ENCODE measurements at regions not wholly inside any gene's neighbourhood (a gene's known extent, or its start where the extent isn't known, plus 50 kb on each side); places are given as distances from the start of the nearest gene placed in this dataset.

DNA sequence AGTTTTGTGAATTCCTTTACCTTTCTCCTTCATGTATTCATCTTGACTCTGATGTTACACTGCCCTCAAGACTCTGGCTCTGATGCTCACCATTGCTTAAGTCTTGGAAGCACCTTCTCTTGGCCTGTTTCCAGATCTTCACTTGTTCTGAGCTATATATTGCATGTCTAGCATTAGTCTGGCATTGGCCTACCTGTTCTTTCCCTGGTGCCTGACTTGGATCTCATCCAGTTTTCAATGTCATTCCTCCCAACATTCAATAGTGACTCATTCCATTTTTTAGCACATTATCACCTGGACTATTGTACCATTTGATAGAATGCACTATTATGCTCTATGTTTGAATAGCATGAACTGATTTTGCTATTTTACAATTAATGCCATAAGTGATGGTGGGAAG lies 127.3 kb upstream of the NYAP2 start (continued):
- TF ChIP-seq GLI4 (tag by site-specific recombination; IDR thresholded peaks at IDR 0.05) (no peak), GLI2 (tag by site-specific recombination; IDR thresholded peaks at IDR 0.05; ENCODE audit: borderline replicate concordance, low read depth) (no peak)

- Histone ChIP-seq H3K4me1 (ENCODE audit: control insufficient read depth, insufficient read depth, low read length) (no peaks in the 10 kb centered on the region), H3K36me3 (ENCODE audit: control insufficient read depth in 2 of 2, insufficient read depth in 1 of 2, low read length in 2 of 2) (no peaks in the 10 kb centered on the region), H3K9me3 (ENCODE audit: control insufficient read depth, insufficient read depth, low read depth, low read length) (no peaks in the 10 kb centered on the region), H3K27ac (ENCODE audit: extremely low read depth, low read depth, low read length) (no peak overlapping the region), H3K4me3 (ENCODE audit: low read depth, low read length) (no peak overlapping the region)
- POLR2A ChIA-PET, result no interaction called here
- CTCF ChIA-PET, result interaction anchor here (0.6 to 0.7 kb wide), 2 partner anchors 38 to 200 kb away, joined by 4 read pairs; no protein-coding TSS in a partner anchor
- TF ChIP-seq ZNF776 (tag by site-specific recombination; IDR thresholded peaks at IDR 0.05; ENCODE audit: borderline replicate concordance) (no peak), ZNF660 (tag by site-specific recombination; IDR thresholded peaks at IDR 0.05) (peak; percentile 62)
Observed at GRCh38 chr2:225270861-225271260, 128.6 kb upstream of the NYAP2 start.

GRCh38 chr2:225270053-225270452 lies 129.5 kb upstream of the NYAP2 start:
- no peaks in the 10 kb centered on the region for H3K4me1 ChIP-seq (ENCODE audit: control insufficient read depth, insufficient read depth, low read length)
- no peak overlapping the region for H3K4me3 ChIP-seq (ENCODE audit: low read depth, low read length)
- H3K27ac ChIP-seq (ENCODE audit: extremely low read depth, low read depth, low read length), result no peak overlapping the region
- no peaks in the 10 kb centered on the region for H3K9me3 ChIP-seq (ENCODE audit: control insufficient read depth, insufficient read depth, low read depth, low read length)
- no peak for TF ChIP-seq ZNF138 (tag by site-specific recombination; IDR thresholded peaks at IDR 0.05; ENCODE audit: borderline replicate concordance)
- TF ChIP-seq ZNF544 (tag by site-specific recombination; IDR thresholded peaks at IDR 0.05), result no peak
- TF ChIP-seq WT1 (tag by site-specific recombination; IDR thresholded peaks at IDR 0.05), result no peak
- no peak for TF ChIP-seq SCRT1 (tag by site-specific recombination; IDR thresholded peaks at IDR 0.05; ENCODE audit: borderline replicate concordance)
- no peak for TF ChIP-seq TRIM28 (IDR thresholded peaks at IDR 0.05; ENCODE audit: borderline replicate concordance, low read length)
- no peak for TF ChIP-seq ZNF23 (tag by site-specific recombination; IDR thresholded peaks at IDR 0.05; ENCODE audit: borderline replicate concordance)
- TF ChIP-seq ZNF701 (tag by site-specific recombination; IDR thresholded peaks at IDR 0.05), result no peak
- no peak for TF ChIP-seq ZNF610 (tag by site-specific recombination; IDR thresholded peaks at IDR 0.05; ENCODE audit: borderline replicate concordance)
- TF ChIP-seq ZBTB44 (tag by site-specific recombination; IDR thresholded peaks at IDR 0.05), result no peak
- TF ChIP-seq ZFP3 (tag by site-specific recombination; IDR thresholded peaks at IDR 0.05; ENCODE audit: low read depth), result no peak
- no peak for TF ChIP-seq ZNF580 (tag by site-specific recombination; IDR thresholded peaks at IDR 0.05)
- no peak for TF ChIP-seq ZNF692 (tag by site-specific recombination; IDR thresholded peaks at IDR 0.05)
- TF ChIP-seq, protein P1, sequence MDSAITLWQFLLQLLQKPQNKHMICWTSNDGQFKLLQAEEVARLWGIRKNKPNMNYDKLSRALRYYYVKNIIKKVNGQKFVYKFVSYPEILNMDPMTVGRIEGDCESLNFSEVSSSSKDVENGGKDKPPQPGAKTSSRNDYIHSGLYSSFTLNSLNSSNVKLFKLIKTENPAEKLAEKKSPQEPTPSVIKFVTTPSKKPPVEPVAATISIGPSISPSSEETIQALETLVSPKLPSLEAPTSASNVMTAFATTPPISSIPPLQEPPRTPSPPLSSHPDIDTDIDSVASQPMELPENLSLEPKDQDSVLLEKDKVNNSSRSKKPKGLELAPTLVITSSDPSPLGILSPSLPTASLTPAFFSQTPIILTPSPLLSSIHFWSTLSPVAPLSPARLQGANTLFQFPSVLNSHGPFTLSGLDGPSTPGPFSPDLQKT (IDR thresholded peaks at IDR 0.05; ENCODE audit: borderline replicate concordance, low read depth, low read length), result no peak
- TF ChIP-seq ZNF645 (tag by site-specific recombination; IDR thresholded peaks at IDR 0.05), result no peak
- TF ChIP-seq REPIN1 (tag by site-specific recombination; IDR thresholded peaks at IDR 0.05; ENCODE audit: low read depth), result no peak
- no peak for TF ChIP-seq ZNF792 (tag by site-specific recombination; IDR thresholded peaks at IDR 0.05)
- ChIA-PET CTCF (no interaction called here), POLR2A (no interaction called here)
- H3K36me3 ChIP-seq (ENCODE audit: control insufficient read depth in 2 of 2, insufficient read depth in 1 of 2, low read length in 2 of 2), result no peaks in the 10 kb centered on the region

Data from HEK293 (cell line).